Type B pancreatic cell (in vitro differentiated cells): ENCODE measurements at regions not wholly inside any gene's neighbourhood (a gene's known extent, or its start where the extent isn't known, plus 50 kb on each side); places are given as distances from the start of the nearest gene placed in this dataset.
"Not testable (repeated sequence)": the region's sequence is repeated elsewhere in the genome, so short reads cannot be mapped to it uniquely, and the experiment has no call there.

Experiments
- DNase-seq: peaks from one replicate; pipeline ENCODE4 v3.0.0; 2021; ENCODE audit warnings: mixed read lengths; ENCODE audit not compliant: unreplicated experiment; ENCODE audit errors: extremely low spot score
- H3K27ac Mint-ChIP-seq: 2 replicates; pipeline ENCODE4 v1.8.0; 2021; ENCODE audit warnings: mild to moderate bottlenecking, mixed read lengths
- H3K27me3 Mint-ChIP-seq: 2 replicates; pipeline ENCODE4 v1.8.0; 2021; ENCODE audit warnings: mixed read lengths
- H3K36me3 Mint-ChIP-seq: 2 replicates; pipeline ENCODE4 v1.8.0; 2021; ENCODE audit warnings: mixed read lengths
- H3K4me1 Mint-ChIP-seq: one replicate; pipeline ENCODE4 v1.8.0; 2021; ENCODE audit warnings: mixed read lengths; ENCODE audit not compliant: unreplicated experiment
- H3K4me3 Mint-ChIP-seq: 2 replicates; pipeline ENCODE4 v1.8.0; 2021; ENCODE audit warnings: mild to moderate bottlenecking, mixed read lengths
- H3K9me3 Mint-ChIP-seq: 2 replicates; pipeline ENCODE4 v1.8.0; 2021; ENCODE audit warnings: mixed read lengths
- CTCF ChIP-seq: fragments of 200-600 bp; sonication (generic); conservative IDR thresholded peaks from 2 replicates; pipeline ENCODE4 v1.5.0; 2021; ENCODE audit warnings: antibody characterized with exemption, mild to moderate bottlenecking

- no peaks in the 10 kb centered on the region for H3K27me3 Mint-ChIP-seq
- TF ChIP-seq CTCF, result no peak
- H3K27ac Mint-ChIP-seq, result no peak overlapping the region
- no peaks in the 10 kb centered on the region for H3K9me3 Mint-ChIP-seq
- H3K4me3 Mint-ChIP-seq, result no peak overlapping the region
- H3K4me1 Mint-ChIP-seq, result no peaks in the 10 kb centered on the region
- no peaks in the 10 kb centered on the region for H3K36me3 Mint-ChIP-seq
- DNase-seq, result no peak
Observed at GRCh38 chr1:74857676-74858075, 124.7 kb downstream of the TYW3 start.

- TF ChIP-seq CTCF, result no peak
- Mint-ChIP-seq H3K36me3 (no peaks in the 10 kb centered on the region), H3K4me3 (no peak overlapping the region), H3K27me3 (no peaks in the 10 kb centered on the region), H3K9me3 (no peaks in the 10 kb centered on the region), H3K27ac (no peak overlapping the region), H3K4me1 (no peaks in the 10 kb centered on the region)
- no peak for DNase-seq
Observed at GRCh38 chr1:74858136-74858535, 125.2 kb downstream of the TYW3 start.

GRCh38 chr1:74861867-74862266 is 128.9 kb downstream of the TYW3 start:
- Mint-ChIP-seq H3K4me1 (no peaks in the 10 kb centered on the region), H3K9me3 (no peaks in the 10 kb centered on the region), H3K4me3 (no peak overlapping the region), H3K27me3 (no peaks in the 10 kb centered on the region), H3K36me3 (no peaks in the 10 kb centered on the region), H3K27ac (no peak overlapping the region)
- no peak for DNase-seq
- TF ChIP-seq CTCF, result no peak

- no peaks in the 10 kb centered on the region for H3K27me3 Mint-ChIP-seq
- H3K4me1 Mint-ChIP-seq, result no peaks in the 10 kb centered on the region
- no peak for TF ChIP-seq CTCF
- no peak for DNase-seq
- peaks cover 3% of the 10 kb centered on the region for H3K9me3 Mint-ChIP-seq
- no peaks in the 10 kb centered on the region for H3K36me3 Mint-ChIP-seq
- H3K27ac Mint-ChIP-seq, result no peak overlapping the region
- H3K4me3 Mint-ChIP-seq, result no peak overlapping the region
Observed at GRCh38 chr1:74869702-74870101, 136.8 kb downstream of the TYW3 start.

GRCh38 chr1:74877366-74877765 is 144.4 kb downstream of the TYW3 start:
- not testable (repeated sequence) for H3K9me3 Mint-ChIP-seq, H3K27me3 Mint-ChIP-seq, H3K4me3 Mint-ChIP-seq, DNase-seq, H3K36me3 Mint-ChIP-seq, H3K4me1 Mint-ChIP-seq, H3K27ac Mint-ChIP-seq

GRCh38 chr1:74895411-74895810 is 162.5 kb downstream of the TYW3 start:
- Mint-ChIP-seq H3K36me3 (no peaks in the 10 kb centered on the region), H3K27me3 (no peaks in the 10 kb centered on the region), H3K27ac (no peak overlapping the region), H3K4me1 (no peaks in the 10 kb centered on the region), H3K4me3 (no peak overlapping the region), H3K9me3 (no peaks in the 10 kb centered on the region)
- TF ChIP-seq CTCF, result no peak
- DNase-seq, result no peak
